ENCODE measurements at regions not wholly inside any gene's neighbourhood (a gene's known extent, or its start where the extent isn't known, plus 50 kb on each side); places are given as distances from the start of the nearest gene placed in this dataset.

DNA sequence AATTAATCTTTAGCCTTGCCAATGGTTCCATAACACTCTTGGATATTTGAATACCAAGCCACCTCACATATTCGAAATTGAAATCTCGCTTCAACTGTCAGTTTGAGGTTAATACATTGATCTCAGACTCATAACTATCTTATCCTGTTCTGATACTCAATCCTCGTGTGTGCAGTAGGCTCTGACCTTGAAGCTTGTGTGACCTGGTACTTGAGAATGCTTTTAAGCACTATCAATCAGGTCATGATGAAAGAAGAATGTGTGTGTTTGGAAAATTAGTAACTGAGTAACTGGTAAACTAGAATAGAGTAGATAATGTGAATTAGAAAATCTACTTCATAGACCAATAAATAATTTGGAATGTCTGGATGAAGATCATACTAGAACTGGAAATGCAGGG, 1266.7 kb downstream of the MAT2B start:
- TF ChIP-seq ZBTB7A (CRISPR knock-in tag; IDR thresholded peaks at IDR 0.05) (no peak), ZNF235 (CRISPR knock-in tag; IDR thresholded peaks at IDR 0.05; ENCODE audit: borderline replicate concordance) (no peak)
